CD4-positive, alpha-beta T cell (primary cell): ENCODE measurements at regions not wholly inside any gene's neighbourhood (a gene's known extent, or its start where the extent isn't known, plus 50 kb on each side); places are given as distances from the start of the nearest gene placed in this dataset.

Experiments
- ATAC-seq: fragments of 200-7000 bp; cut with Tn5 transposase; one replicate; pipeline ENCODE4 v1.10.0; 2022; ENCODE audit warnings: mild to moderate bottlenecking; ENCODE audit not compliant: poor library complexity
- CTCF ChIA-PET: fragments of 350-600 bp; sonication (Branson Sonifier 250); formaldehyde crosslinking; loops from one replicate; lab custom pipeline; 2021; ENCODE audit warnings: antibody characterized with exemption, inconsistent platforms; lab: Charles Lee
- POLR2A ChIA-PET: fragments of 350-600 bp; sonication (Branson Sonifier 250); formaldehyde crosslinking; loops from one replicate; lab custom pipeline; 2021; ENCODE audit warnings: antibody characterized with exemption, inconsistent platforms; lab: Charles Lee
- DNase-seq, 14 experiments: peaks; one replicate each; pipeline ENCODE4 v3.0.0-alpha.2; 2013 to 2020; ENCODE audit warnings: mixed read lengths in 2 of 14
- H3K27ac ChIP-seq, 2 donors: one replicate each; pipeline versions ENCODE4 v1.5.1 to v1.7.0; 2013; ENCODE audit warnings: low read length in 2 of 2, low read depth in 1 of 2, mild to moderate bottlenecking in 1 of 2
- H3K27me3 ChIP-seq, 2 experiments: 1 replicate in 1 of 2; 2 replicates in 1 of 2; pipeline versions ENCODE4 v1.6.1 to v1.7.0; 2013; ENCODE audit warnings: low read length in 2 of 2, control low read depth in 1 of 2, mild to moderate bottlenecking in 1 of 2, moderate library complexity in 1 of 2; ENCODE audit not compliant: insufficient read depth in 2 of 2, control insufficient read depth in 1 of 2
- H3K36me3 ChIP-seq: one replicate; pipeline ENCODE4 v1.6.1; 2013; ENCODE audit warnings: low read length, control low read depth; ENCODE audit not compliant: insufficient read depth
- H3K4me1 ChIP-seq: one replicate; pipeline ENCODE4 v1.6.1; 2013; ENCODE audit warnings: low read length, control low read depth; ENCODE audit not compliant: insufficient read depth
- H3K4me3 ChIP-seq: one replicate; pipeline ENCODE4 v1.5.1; 2013; ENCODE audit warnings: mild to moderate bottlenecking, low read length, moderate library complexity
- H3K9me3 ChIP-seq, 2 experiments: 1 replicate in 1 of 2; 2 replicates in 1 of 2; pipeline versions ENCODE4 v1.6.1 to v1.7.0; 2013; ENCODE audit warnings: low read length in 2 of 2, mild to moderate bottlenecking in 2 of 2, control low read depth in 1 of 2, moderate library complexity in 1 of 2; ENCODE audit not compliant: control insufficient read depth in 1 of 2, insufficient read depth in 1 of 2
- H3K27ac Mint-ChIP-seq: one replicate; pipeline ENCODE4 v1.8.0; 2020; ENCODE audit warnings: mixed read lengths
- H3K27me3 Mint-ChIP-seq: one replicate; pipeline ENCODE4 v1.8.0; 2021; ENCODE audit warnings: mixed read lengths
- H3K36me3 Mint-ChIP-seq: one replicate; pipeline ENCODE4 v1.8.0; 2021; ENCODE audit warnings: low read depth, mixed read lengths
- H3K4me1 Mint-ChIP-seq: one replicate; pipeline ENCODE4 v1.8.0; 2021; ENCODE audit warnings: low read depth, mixed read lengths
- H3K4me3 Mint-ChIP-seq: one replicate; pipeline ENCODE4 v1.8.0; 2020; ENCODE audit warnings: mild to moderate bottlenecking, mixed read lengths
- H3K9me3 Mint-ChIP-seq: one replicate; pipeline ENCODE4 v1.8.0; 2020; ENCODE audit warnings: mixed read lengths
- CTCF ChIP-seq: fragments of 200-600 bp; IDR thresholded peaks from one replicate; pipeline ENCODE4 v1.8.0; 2022; ENCODE audit warnings: antibody characterized with exemption, mild to moderate bottlenecking
- intact Hi-C, 2 experiments: fragments of 100-400 bp; cut with DNase I in 1 of 2; cut with micrococcal nuclease in 1 of 2; formaldehyde crosslinking; loops; one replicate each; pipeline versions ENCODE4 v1.15.1 to v1.9.0; 2023 to 2025; cut with DNase I, micrococcal nuclease

GRCh38 chr5:5981562-5981961 is 396.8 kb downstream of the MED10 start:
- no peak for DNase-seq
- TF ChIP-seq CTCF = no peak
- intact Hi-C loops = no loop called here

GRCh38 chr5:5980538-5980895 is 397.8 kb downstream of the MED10 start:
- Histone ChIP-seq H3K4me1 (no peaks in the 10 kb centered on the region), H3K36me3 (no peaks in the 10 kb centered on the region), H3K27ac (no peak overlapping the region), H3K4me3 (no peak overlapping the region), H3K27me3 (peaks cover 0 to 2% of the 10 kb centered on the region in 2 experiments), H3K9me3 (no peaks in the 10 kb centered on the region)
- Mint-ChIP-seq H3K9me3 (peaks cover 3% of the 10 kb centered on the region), H3K27ac (no peak overlapping the region), H3K27me3 (no peaks in the 10 kb centered on the region), H3K4me1 (no peaks in the 10 kb centered on the region), H3K36me3 (no peaks in the 10 kb centered on the region), H3K4me3 (no peak overlapping the region)
- no peak for ATAC-seq
- intact Hi-C loops = no loop called here
- CTCF ChIA-PET = no interaction called here
- TF ChIP-seq CTCF = no peak
- no peak for DNase-seq
- POLR2A ChIA-PET = no interaction called here

More at GRCh38 chr5:5981562-5981961, 396.8 kb downstream of the MED10 start:
- no peaks in the 10 kb centered on the region for H3K27me3 Mint-ChIP-seq
- CTCF ChIA-PET = no interaction called here
- no peak overlapping the region for H3K4me3 Mint-ChIP-seq
- Histone ChIP-seq H3K27me3 (peaks cover 0 to 2% of the 10 kb centered on the region in 2 experiments), H3K27ac (no peak overlapping the region), H3K36me3 (no peaks in the 10 kb centered on the region), H3K9me3 (no peaks in the 10 kb centered on the region), H3K4me1 (no peaks in the 10 kb centered on the region), H3K4me3 (no peak overlapping the region)
- H3K4me1 Mint-ChIP-seq = no peaks in the 10 kb centered on the region
- ATAC-seq = no peak
- no peaks in the 10 kb centered on the region for H3K36me3 Mint-ChIP-seq
- H3K9me3 Mint-ChIP-seq = peaks cover 3% of the 10 kb centered on the region
- POLR2A ChIA-PET = no interaction called here
- H3K27ac Mint-ChIP-seq = no peak overlapping the region

- TF ChIP-seq CTCF = no peak
- POLR2A ChIA-PET = no interaction called here
- CTCF ChIA-PET = no interaction called here
Observed at GRCh38 chr5:5979761-5980537, 398.4 kb downstream of the MED10 start.

More at GRCh38 chr5:5979761-5980537, 398.4 kb downstream of the MED10 start:
- H3K36me3 Mint-ChIP-seq = no peaks in the 10 kb centered on the region
- H3K4me3 Mint-ChIP-seq = no peak overlapping the region
- H3K36me3 ChIP-seq = no peaks in the 10 kb centered on the region
- H3K9me3 ChIP-seq = no peaks in the 10 kb centered on the region
- no peak overlapping the region for H3K4me3 ChIP-seq
- H3K27me3 ChIP-seq = peaks cover 0 to 2% of the 10 kb centered on the region in 2 experiments
- H3K27ac Mint-ChIP-seq = no peak overlapping the region
- peaks cover 3% of the 10 kb centered on the region for H3K9me3 Mint-ChIP-seq
- intact Hi-C loops = no loop called here
- no peaks in the 10 kb centered on the region for H3K27me3 Mint-ChIP-seq
- ATAC-seq (no peak), DNase-seq (no peak)
- H3K27ac ChIP-seq = no peak overlapping the region
- H3K4me1 Mint-ChIP-seq = no peaks in the 10 kb centered on the region
- no peaks in the 10 kb centered on the region for H3K4me1 ChIP-seq
